ENCODE measurements at regions not wholly inside any gene's neighbourhood (a gene's known extent, or its start where the extent isn't known, plus 50 kb on each side); places are given as distances from the start of the nearest gene placed in this dataset.

GRCh38 chr1:104136621-104137020, 386.9 kb downstream of the AMY1C start:
- no peak overlapping the region for H2AFZ ChIP-seq (ENCODE audit: low read length)
- DNase-seq (ENCODE audit: low spot score), result no peak
- ChIA-PET CTCF (ENCODE audit: unreplicated experiment) (no interaction called here), POLR2A (no interaction called here)
- H3K9me2 ChIP-seq (ENCODE audit: insufficient read depth, low read length), result no peaks in the 10 kb centered on the region
- TF ChIP-seq EZH2phosphoT487 (IDR thresholded peaks at IDR 0.05; ENCODE audit: borderline replicate concordance, low read depth, low read length) (no peak), CTCF (conservative IDR thresholded peaks at IDR 0.05; ENCODE audit: low read length) (no peak)
- no peaks in the 10 kb centered on the region for H3K79me2 ChIP-seq (ENCODE audit: insufficient read depth, low read depth, low read length)
- no peak overlapping the region for H3K4me3 ChIP-seq (ENCODE audit: low read depth, low read length, poor library complexity, severe bottlenecking)
- H3K27ac ChIP-seq (ENCODE audit: low read depth, low read length, poor library complexity, severe bottlenecking), result no peak overlapping the region
- H3K4me1 ChIP-seq (ENCODE audit: insufficient read depth, low read length, poor library complexity, severe bottlenecking), result no peaks in the 10 kb centered on the region
- H4K20me1 ChIP-seq (ENCODE audit: insufficient read depth, low read length), result no peaks in the 10 kb centered on the region
- no TSS peak for BruUV-seq (replicated peaks)
- no peak overlapping the region for H3K4me2 ChIP-seq (ENCODE audit: low read length)
- H3K36me3 ChIP-seq (ENCODE audit: insufficient read depth, low read length), result no peaks in the 10 kb centered on the region
- no peaks in the 10 kb centered on the region for H3K9me3 ChIP-seq (ENCODE audit: low read length)
- intact Hi-C loops (cut with micrococcal nuclease; ENCODE audit: unreplicated experiment), result no loop called here

- Histone ChIP-seq H3K4me2 (ENCODE audit: low read length) (no peak overlapping the region), H3K9me2 (ENCODE audit: insufficient read depth, low read length) (no peaks in the 10 kb centered on the region), H2AFZ (ENCODE audit: low read length) (no peak overlapping the region), H3K79me2 (ENCODE audit: insufficient read depth, low read depth, low read length) (no peaks in the 10 kb centered on the region), H3K9me3 (ENCODE audit: low read length) (no peaks in the 10 kb centered on the region), H3K4me3 (ENCODE audit: low read depth, low read length, poor library complexity, severe bottlenecking) (no peak overlapping the region), H3K36me3 (ENCODE audit: insufficient read depth, low read length) (no peaks in the 10 kb centered on the region), H3K27ac (ENCODE audit: low read depth, low read length, poor library complexity, severe bottlenecking) (no peak overlapping the region), H4K20me1 (ENCODE audit: insufficient read depth, low read length) (no peaks in the 10 kb centered on the region), H3K4me1 (ENCODE audit: insufficient read depth, low read length, poor library complexity, severe bottlenecking) (no peaks in the 10 kb centered on the region)
- BruUV-seq (replicated peaks), result no TSS peak
- POLR2A ChIA-PET, result no interaction called here
- CTCF ChIA-PET (ENCODE audit: unreplicated experiment), result no interaction called here
- intact Hi-C loops (cut with micrococcal nuclease; ENCODE audit: unreplicated experiment), result no loop called here
- TF ChIP-seq CTCF (conservative IDR thresholded peaks at IDR 0.05; ENCODE audit: low read length), result no peak
- TF ChIP-seq EZH2phosphoT487 (IDR thresholded peaks at IDR 0.05; ENCODE audit: borderline replicate concordance, low read depth, low read length), result no peak
- no peak for DNase-seq (ENCODE audit: low spot score)
These were observed 407.0 kb downstream of the AMY1C start for GRCh38 chr1:104156738-104157137.

GRCh38 chr1:104163912-104164476, 414.3 kb downstream of the AMY1C start:
- H3K4me1 ChIP-seq (ENCODE audit: insufficient read depth, low read length, poor library complexity, severe bottlenecking), result no peaks in the 10 kb centered on the region
- H3K36me3 ChIP-seq (ENCODE audit: insufficient read depth, low read length), result no peaks in the 10 kb centered on the region
- H3K4me3 ChIP-seq (ENCODE audit: low read depth, low read length, poor library complexity, severe bottlenecking), result no peak overlapping the region
- no peaks in the 10 kb centered on the region for H4K20me1 ChIP-seq (ENCODE audit: insufficient read depth, low read length)
- no TSS peak for BruUV-seq (replicated peaks)
- H2AFZ ChIP-seq (ENCODE audit: low read length), result no peak overlapping the region
- H3K4me2 ChIP-seq (ENCODE audit: low read length), result no peak overlapping the region
- no peaks in the 10 kb centered on the region for H3K79me2 ChIP-seq (ENCODE audit: insufficient read depth, low read depth, low read length)
- CTCF ChIA-PET (ENCODE audit: unreplicated experiment), result no interaction called here
- H3K27ac ChIP-seq (ENCODE audit: low read depth, low read length, poor library complexity, severe bottlenecking), result no peak overlapping the region
- POLR2A ChIA-PET, result no interaction called here
- no peaks in the 10 kb centered on the region for H3K9me3 ChIP-seq (ENCODE audit: low read length)
- TF ChIP-seq CTCF (conservative IDR thresholded peaks at IDR 0.05; ENCODE audit: low read length) (no peak), EZH2phosphoT487 (IDR thresholded peaks at IDR 0.05; ENCODE audit: borderline replicate concordance, low read depth, low read length) (no peak)
- no peaks in the 10 kb centered on the region for H3K9me2 ChIP-seq (ENCODE audit: insufficient read depth, low read length)
- no peak for DNase-seq (ENCODE audit: low spot score)
- intact Hi-C loops (cut with micrococcal nuclease; ENCODE audit: unreplicated experiment), result no loop called here

Data from OCI-LY7 (cell line).